K562 (cell line): ENCODE measurements at regions not wholly inside any gene's neighbourhood (a gene's known extent, or its start where the extent isn't known, plus 50 kb on each side); places are given as distances from the start of the nearest gene placed in this dataset.
A peak's percentile ranks its signal among the peaks of the same experiment; 100 is the strongest.

Experiments used
- ATF3 ChIP-seq, 2 experiments: fragments of 450-650 bp in 1 of 2; sonication (generic) in 1 of 2; formaldehyde crosslinking in 1 of 2; IDR thresholded peaks in 1 of 2; conservative IDR thresholded peaks in 1 of 2; 2 replicates each; pipeline versions ENCODE4 v1.6.1 to v1.8.1; 2016 to 2023; ENCODE audit warnings: mild to moderate bottlenecking in 2 of 2, moderate library complexity in 2 of 2, inconsistent platforms in 1 of 2, missing genetic modification reagents in 1 of 2
- CBFA2T2 ChIP-seq: fragments of 450-650 bp; conservative IDR thresholded peaks from 2 replicates; pipeline ENCODE4 v1.6.1; 2017; ENCODE audit warnings: mild to moderate bottlenecking
- CREM ChIP-seq: IDR thresholded peaks from 2 replicates; pipeline ENCODE4 v1.6.1; 2014; ENCODE audit warnings: antibody characterized with exemption, low read depth
- EHMT2 ChIP-seq: fragments of 450-650 bp; IDR thresholded peaks from 2 replicates; pipeline ENCODE4 v1.6.1; 2018; ENCODE audit warnings: antibody characterized with exemption
- EP300 ChIP-seq: IDR thresholded peaks from 2 replicates; pipeline ENCODE4 v1.6.1; 2012; ENCODE audit warnings: low read length, improper control_type of control experiment
- GATA2 ChIP-seq: sonication (generic); formaldehyde crosslinking; IDR thresholded peaks from 2 replicates; pipeline ENCODE4 v1.4.0; 2020; ENCODE audit warnings: mild to moderate bottlenecking, missing genetic modification reagents
- GATAD2A ChIP-seq: fragments of 450-650 bp; IDR thresholded peaks from 2 replicates; pipeline ENCODE4 v1.6.1; 2017
- JUN ChIP-seq, 2 experiments: sonication (generic) in 1 of 2; formaldehyde crosslinking in 1 of 2; IDR thresholded peaks; 2 replicates each; pipeline versions ENCODE4 v1.6.1 to v1.8.0; 2012 to 2022; ENCODE audit warnings: borderline replicate concordance in 2 of 2, mild to moderate bottlenecking in 2 of 2, improper control_type of control experiment in 1 of 2, low read depth in 1 of 2, low read length in 1 of 2, missing genetic modification reagents in 1 of 2
- KDM1A ChIP-seq, 2 experiments: fragments of 450-650 bp; IDR thresholded peaks; 2 replicates each; pipeline ENCODE4 v1.6.1; 2016; ENCODE audit warnings: mild to moderate bottlenecking in 2 of 2
- MECOM ChIP-seq: fragments of 250-450 bp; sonication (Bioruptor Pico); IDR thresholded peaks from 2 replicates; pipeline ENCODE4 v1.8.0; 2022; ENCODE audit warnings: inconsistent platforms
- MEIS2 ChIP-seq: fragments of 450-650 bp; IDR thresholded peaks from 2 replicates; pipeline ENCODE4 v1.6.1; 2014; ENCODE audit warnings: mild to moderate bottlenecking; ENCODE audit not compliant: partially characterized antibody
- MTA3 ChIP-seq: fragments of 450-650 bp; formaldehyde crosslinking; IDR thresholded peaks from 2 replicates; pipeline ENCODE4 v1.6.1; 2017; ENCODE audit warnings: mild to moderate bottlenecking, borderline replicate concordance
- NFE2 ChIP-seq: IDR thresholded peaks from 2 replicates; pipeline ENCODE4 v1.6.1; 2014; ENCODE audit warnings: antibody characterized with exemption, low read depth
- NR2C2 ChIP-seq, 2 experiments: fragments of 200-800 bp in 1 of 2; sonication (Bioruptor generic) in 1 of 2; sonication (generic) in 1 of 2; formaldehyde crosslinking in 1 of 2; IDR thresholded peaks; 2 replicates each; pipeline versions ENCODE4 v1.6.1 to v1.8.0; 2016 to 2022; ENCODE audit warnings: mild to moderate bottlenecking in 1 of 2, missing compliant biosample characterization in 1 of 2, missing genetic modification characterization in 1 of 2, missing genetic modification reagents in 1 of 2
- POLR3G ChIP-seq: IDR thresholded peaks from 2 replicates; pipeline ENCODE4 v1.6.1; 2011; ENCODE audit not compliant: insufficient read length, insufficient replicate concordance; ENCODE audit errors: extremely low read depth
- PYGO2 ChIP-seq: fragments of 450-650 bp; IDR thresholded peaks from 2 replicates; pipeline ENCODE4 v1.6.1; 2016; ENCODE audit warnings: mild to moderate bottlenecking, missing genetic modification characterization, moderate library complexity, missing compliant biosample characterization
- RCOR1 ChIP-seq, 2 experiments: IDR thresholded peaks; 2 replicates each; pipeline ENCODE4 v1.6.1; 2012; ENCODE audit warnings: low read depth in 2 of 2, low read length in 2 of 2, borderline replicate concordance in 1 of 2, improper control_type of control experiment in 1 of 2
- SMARCA4 ChIP-seq: fragments of 450-650 bp; IDR thresholded peaks from 2 replicates; pipeline ENCODE4 v1.6.1; 2016
- SMARCE1 ChIP-seq: fragments of 450-650 bp; IDR thresholded peaks from 2 replicates; pipeline ENCODE4 v1.7.1; 2016; ENCODE audit warnings: mild to moderate bottlenecking
- TAL1 ChIP-seq: fragments of 450-650 bp; IDR thresholded peaks from 2 replicates; pipeline ENCODE4 v1.6.1; 2016; ENCODE audit warnings: mild to moderate bottlenecking
- TCF3 ChIP-seq: sonication (generic); formaldehyde crosslinking; IDR thresholded peaks from 2 replicates; pipeline ENCODE4 v1.4.0; 2020; ENCODE audit warnings: mild to moderate bottlenecking, missing genetic modification reagents
- ZNF12 ChIP-seq: sonication (generic); formaldehyde crosslinking; IDR thresholded peaks from 2 replicates; pipeline ENCODE4 v1.4.0; 2020; ENCODE audit warnings: mild to moderate bottlenecking, missing genetic modification reagents
- ZNF347 ChIP-seq: fragments of 450-650 bp; formaldehyde crosslinking; IDR thresholded peaks from 2 replicates; pipeline ENCODE4 v1.4.0; 2020; ENCODE audit warnings: low read depth, mild to moderate bottlenecking, moderate library complexity
- ZNF395 ChIP-seq: fragments of 200-800 bp; sonication (Bioruptor generic); IDR thresholded peaks from 2 replicates; pipeline ENCODE4 v1.6.1; 2017; ENCODE audit warnings: missing genetic modification characterization, missing compliant biosample characterization
- TF ChIP-seq, protein P1 (sequence below): fragments of 200-800 bp; sonication (Bioruptor generic); IDR thresholded peaks from 2 replicates; pipeline ENCODE4 v1.6.1; 2017; ENCODE audit warnings: missing genetic modification characterization, missing compliant biosample characterization
- TF ChIP-seq, protein P2 (sequence below): sonication (generic); formaldehyde crosslinking; IDR thresholded peaks from 2 replicates; pipeline ENCODE4 v1.9.0; 2022; ENCODE audit warnings: mild to moderate bottlenecking, missing genetic modification reagents

DNA sequence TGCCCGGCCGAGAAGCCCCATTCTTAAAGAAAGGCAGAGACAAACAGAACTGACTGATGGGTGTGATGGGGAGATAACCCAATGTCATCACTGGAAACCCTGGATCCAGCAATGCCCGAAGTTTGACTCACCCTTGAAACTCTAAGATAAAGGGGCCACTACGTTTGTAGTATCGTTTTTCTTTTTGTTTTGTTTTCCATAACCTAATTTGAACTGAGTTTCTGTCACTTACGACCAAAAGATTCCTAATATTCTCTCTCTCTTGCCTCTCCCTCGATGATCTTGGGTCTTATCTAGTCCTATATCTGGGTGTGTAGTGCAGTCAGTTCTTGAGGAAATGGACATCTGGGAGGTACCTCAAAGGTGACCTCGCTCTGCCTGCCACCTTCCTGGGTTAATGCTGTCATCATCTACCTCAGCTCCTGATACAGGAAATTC is 57.8 kb upstream of the ID3 start (continued):
- no peak for TF ChIP-seq NR2C2 (CRISPR knock-in tag; IDR thresholded peaks at IDR 0.05)
- peak; percentile 41; the same call in 1 of the 2 replicates for TF ChIP-seq NR2C2 (tag; IDR thresholded peaks at IDR 0.05)
- peak; percentile 71 for TF ChIP-seq MEIS2
- peak; percentile 73 for TF ChIP-seq ATF3 (IDR thresholded peaks at IDR 0.05)
- TF ChIP-seq ATF3 (CRISPR knock-in tag; conservative IDR thresholded peaks at IDR 0.05) = no peak
- peak; percentile 48; the same call in 1 of the 2 replicates for TF ChIP-seq MECOM (CRISPR knock-in tag)
- peak in 1 of 2 experiments; percentile 39; a peak in 2 of 4 replicates for TF ChIP-seq KDM1A (IDR thresholded peaks at IDR 0.05)
- TF ChIP-seq ZNF347 (CRISPR knock-in tag) = no peak
- TF ChIP-seq, protein P1, sequence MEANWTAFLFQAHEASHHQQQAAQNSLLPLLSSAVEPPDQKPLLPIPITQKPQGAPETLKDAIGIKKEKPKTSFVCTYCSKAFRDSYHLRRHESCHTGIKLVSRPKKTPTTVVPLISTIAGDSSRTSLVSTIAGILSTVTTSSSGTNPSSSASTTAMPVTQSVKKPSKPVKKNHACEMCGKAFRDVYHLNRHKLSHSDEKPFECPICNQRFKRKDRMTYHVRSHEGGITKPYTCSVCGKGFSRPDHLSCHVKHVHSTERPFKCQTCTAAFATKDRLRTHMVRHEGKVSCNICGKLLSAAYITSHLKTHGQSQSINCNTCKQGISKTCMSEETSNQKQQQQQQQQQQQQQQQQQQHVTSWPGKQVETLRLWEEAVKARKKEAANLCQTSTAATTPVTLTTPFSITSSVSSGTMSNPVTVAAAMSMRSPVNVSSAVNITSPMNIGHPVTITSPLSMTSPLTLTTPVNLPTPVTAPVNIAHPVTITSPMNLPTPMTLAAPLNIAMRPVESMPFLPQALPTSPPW (CRISPR knock-in tag) = peak; percentile 43
- peak in 1 of 2 experiments; percentile 63; a peak in 1 of 4 replicates for TF ChIP-seq RCOR1 (IDR thresholded peaks at IDR 0.05; ENCODE audit: borderline replicate concordance in 1 of 2, low read depth in 2 of 2, low read length in 2 of 2)
- 0 out of 2 replicates have a peak, but pooled peaks have one; percentile 9 for TF ChIP-seq TAL1
- no peak for TF ChIP-seq ZNF395
- no peak for TF ChIP-seq PYGO2 (tag)
- TF ChIP-seq GATAD2A = 0 out of 2 replicates have a peak, but pooled peaks have one; percentile 10
- TF ChIP-seq CBFA2T2 = 0 out of 2 replicates have a peak, but pooled peaks have one; percentile 3
- peak; percentile 91 for TF ChIP-seq EHMT2
- TF ChIP-seq GATA2 (CRISPR knock-in tag) = peak; percentile 85
- TF ChIP-seq ZNF12 (CRISPR knock-in tag) = no peak
- peak; percentile 35; the same call in 1 of the 2 replicates for TF ChIP-seq CREM
- TF ChIP-seq SMARCA4 = peak; percentile 69; the same call in 1 of the 2 replicates
- TF ChIP-seq, protein P2, sequence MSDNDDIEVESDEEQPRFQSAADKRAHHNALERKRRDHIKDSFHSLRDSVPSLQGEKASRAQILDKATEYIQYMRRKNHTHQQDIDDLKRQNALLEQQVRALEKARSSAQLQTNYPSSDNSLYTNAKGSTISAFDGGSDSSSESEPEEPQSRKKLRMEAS (CRISPR knock-in tag) = no peak
- no peak for TF ChIP-seq NFE2
- 0 out of 2 replicates have a peak, but pooled peaks have one; percentile 30 for TF ChIP-seq MTA3
- 0 out of 2 replicates have a peak, but pooled peaks have one; percentile 14 for TF ChIP-seq JUN (IDR thresholded peaks at IDR 0.05; ENCODE audit: borderline replicate concordance, low read depth, low read length)
- no peak for TF ChIP-seq JUN (CRISPR knock-in tag; IDR thresholded peaks at IDR 0.05; ENCODE audit: borderline replicate concordance)
- peak; percentile 47; the same call in 1 of the 2 replicates for TF ChIP-seq SMARCE1
- TF ChIP-seq EP300 = peak; percentile 34; the same call in 1 of the 2 replicates
- peak; percentile 56; the same call in 1 of the 2 replicates for TF ChIP-seq TCF3
- TF ChIP-seq POLR3G = no peak
